A549 (cell line): ENCODE measurements at regions not wholly inside any gene's neighbourhood (a gene's known extent, or its start where the extent isn't known, plus 50 kb on each side); places are given as distances from the start of the nearest gene placed in this dataset.

Experiments
- BHLHE40 ChIP-seq: IDR thresholded peaks from 2 replicates; pipeline ENCODE4 v1.6.1; 2012; ENCODE audit warnings: low read depth, low read length, inconsistent platforms
- CHD4 ChIP-seq: fragments of 200-600 bp; sonication (generic); IDR thresholded peaks from 2 replicates; pipeline ENCODE4 v1.6.1; 2016; ENCODE audit warnings: antibody characterized with exemption, mild to moderate bottlenecking, borderline replicate concordance
- CTCF ChIP-seq: fragments of >200 bp; sonication (Bioruptor Twin); formaldehyde crosslinking; IDR thresholded peaks from 3 replicates; pipeline ENCODE4 v1.5.1; 2016
- MYC ChIP-seq: IDR thresholded peaks from 2 replicates; pipeline ENCODE4 v1.6.1; 2012; ENCODE audit warnings: mild to moderate bottlenecking, inconsistent platforms, low read length, improper control_type of control experiment, borderline replicate concordance
- POLR2A ChIP-seq: IDR thresholded peaks from 2 replicates; pipeline ENCODE4 v1.6.1; 2012; ENCODE audit warnings: mild to moderate bottlenecking, low read length
- TF ChIP-seq, protein P1 (sequence below): fragments of 450-650 bp; IDR thresholded peaks from 2 replicates; pipeline ENCODE4 v1.6.1; 2014; ENCODE audit warnings: antibody characterized with exemption

DNA sequence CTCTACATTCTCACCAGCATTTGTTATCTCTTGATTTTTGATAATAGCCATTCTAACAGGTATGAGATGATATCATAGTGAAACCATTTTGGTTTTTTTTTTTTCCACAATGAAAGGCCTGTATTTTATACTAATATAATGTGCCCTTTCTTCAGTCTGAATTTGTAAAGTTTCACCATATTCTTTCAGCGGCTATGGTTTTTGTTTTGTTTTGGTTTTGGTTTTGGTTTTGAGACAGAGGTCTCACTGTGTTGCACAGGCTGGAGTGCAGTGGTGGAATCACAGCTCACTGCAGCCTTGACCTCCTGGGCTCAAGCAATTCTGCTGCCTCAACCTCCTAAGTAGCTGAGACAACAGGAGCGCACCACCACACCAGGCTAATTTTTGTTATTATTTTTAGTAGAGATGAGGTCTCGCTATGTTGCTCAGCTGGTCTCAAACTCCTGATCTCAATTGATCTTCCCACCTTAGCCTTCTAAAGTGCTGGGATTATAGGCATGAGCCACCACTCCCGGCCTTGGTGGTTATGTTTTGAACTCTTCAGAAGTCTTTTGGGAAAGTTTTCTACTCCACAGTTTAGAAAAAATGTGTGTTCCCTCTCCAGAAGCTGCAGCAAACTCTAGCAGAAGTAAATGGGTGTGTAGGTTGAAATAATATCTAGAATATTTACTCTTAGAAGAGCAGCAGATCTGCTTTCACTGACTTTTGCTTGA lies 110.2 kb upstream of the UMPS start:
- no peak for TF ChIP-seq CTCF
- TF ChIP-seq CHD4, result no peak
- TF ChIP-seq POLR2A, result no peak
- TF ChIP-seq BHLHE40, result no peak
- no peak for TF ChIP-seq MYC
- TF ChIP-seq, protein P1, sequence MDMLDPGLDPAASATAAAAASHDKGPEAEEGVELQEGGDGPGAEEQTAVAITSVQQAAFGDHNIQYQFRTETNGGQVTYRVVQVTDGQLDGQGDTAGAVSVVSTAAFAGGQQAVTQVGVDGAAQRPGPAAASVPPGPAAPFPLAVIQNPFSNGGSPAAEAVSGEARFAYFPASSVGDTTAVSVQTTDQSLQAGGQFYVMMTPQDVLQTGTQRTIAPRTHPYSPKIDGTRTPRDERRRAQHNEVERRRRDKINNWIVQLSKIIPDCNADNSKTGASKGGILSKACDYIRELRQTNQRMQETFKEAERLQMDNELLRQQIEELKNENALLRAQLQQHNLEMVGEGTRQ, result no peak
